ENCODE measurements at regions not wholly inside any gene's neighbourhood (a gene's known extent, or its start where the extent isn't known, plus 50 kb on each side); places are given as distances from the start of the nearest gene placed in this dataset.

GRCh38 chr5:98179791-98180755 lies 593.4 kb upstream of the RGMB start:
- Mint-ChIP-seq H3K4me3 (no peak overlapping the region), H3K36me3 (no peaks in the 10 kb centered on the region), H3K27me3 (ENCODE audit: low read depth in 3 of 3) (peaks cover 0 to 1% (median 0%) of the 10 kb centered on the region in 3 donors), H3K27ac (no peak overlapping the region), H3K9me3 (peaks cover 6 to 16% (median 12%) of the 10 kb centered on the region in 7 donors), H3K4me1 (no peaks in the 10 kb centered on the region)
- Histone ChIP-seq H3K4me3 (replicated peaks in 1 of 3; ENCODE audit: low read depth in 2 of 3, low read length in 3 of 3) (no peak overlapping the region), H3K27me3 (ENCODE audit: control insufficient read depth in 2 of 2, insufficient read depth in 2 of 2, low read length in 2 of 2) (no peaks in the 10 kb centered on the region), H3K4me1 (ENCODE audit: control insufficient read depth in 1 of 2, insufficient read depth in 2 of 2, low read length in 2 of 2) (no peaks in the 10 kb centered on the region), H3K4me2 (replicated peaks; ENCODE audit: extremely low read depth, low read length, poor library complexity, severe bottlenecking) (no peak overlapping the region), H3K9ac (ENCODE audit: insufficient read depth, low read length, poor library complexity, severe bottlenecking) (no peak overlapping the region), H3K79me2 (ENCODE audit: insufficient read depth, low read length) (no peaks in the 10 kb centered on the region), H4K20me1 (ENCODE audit: insufficient read depth, low read length) (no peaks in the 10 kb centered on the region), H2AFZ (ENCODE audit: insufficient read depth, low read depth, low read length, poor library complexity, severe bottlenecking) (no peak overlapping the region), H3K9me3 (replicated peaks in 1 of 2; ENCODE audit: control insufficient read depth in 1 of 2, insufficient read depth in 1 of 2, low read length in 2 of 2) (peaks cover 19% of the 10 kb centered on the region in 2 donors), H3K27ac (ENCODE audit: low read depth in 1 of 2, low read length in 2 of 2) (no peak overlapping the region), H3K36me3 (replicated peaks in 1 of 2; ENCODE audit: control insufficient read depth in 1 of 2, insufficient read depth in 2 of 2, low read length in 2 of 2) (no peaks in the 10 kb centered on the region)
- TF ChIP-seq CTCF (IDR thresholded peaks at IDR 0.05) = no peak
- intact Hi-C loops (cut with micrococcal nuclease) = no loop called here
- no peak for DNase-seq
- WGBS (ENCODE audit: insufficient coverage) = 93% methylated on average over 7 of the region's 8 CpGs

GRCh38 chr5:98186128-98186527 lies 587.3 kb upstream of the RGMB start:
- Histone ChIP-seq H4K20me1 (ENCODE audit: insufficient read depth, low read length) (no peaks in the 10 kb centered on the region), H3K9ac (ENCODE audit: insufficient read depth, low read length, poor library complexity, severe bottlenecking) (no peak overlapping the region), H3K79me2 (ENCODE audit: insufficient read depth, low read length) (no peaks in the 10 kb centered on the region), H2AFZ (ENCODE audit: insufficient read depth, low read depth, low read length, poor library complexity, severe bottlenecking) (no peak overlapping the region), H3K36me3 (replicated peaks in 1 of 2; ENCODE audit: control insufficient read depth in 1 of 2, insufficient read depth in 2 of 2, low read length in 2 of 2) (no peaks in the 10 kb centered on the region), H3K4me1 (ENCODE audit: control insufficient read depth in 1 of 2, insufficient read depth in 2 of 2, low read length in 2 of 2) (no peaks in the 10 kb centered on the region), H3K4me3 (replicated peaks in 1 of 3; ENCODE audit: low read depth in 2 of 3, low read length in 3 of 3) (no peak overlapping the region), H3K27ac (ENCODE audit: low read depth in 1 of 2, low read length in 2 of 2) (no peak overlapping the region), H3K27me3 (ENCODE audit: control insufficient read depth in 2 of 2, insufficient read depth in 2 of 2, low read length in 2 of 2) (no peaks in the 10 kb centered on the region), H3K4me2 (replicated peaks; ENCODE audit: extremely low read depth, low read length, poor library complexity, severe bottlenecking) (no peak overlapping the region), H3K9me3 (replicated peaks in 1 of 2; ENCODE audit: control insufficient read depth in 1 of 2, insufficient read depth in 1 of 2, low read length in 2 of 2) (no peaks in the 10 kb centered on the region)
- H3K36me3 Mint-ChIP-seq = no peaks in the 10 kb centered on the region
- H3K4me3 Mint-ChIP-seq = no peak overlapping the region
- no peak for DNase-seq
- H3K27ac Mint-ChIP-seq = no peak overlapping the region
- no peaks in the 10 kb centered on the region for H3K4me1 Mint-ChIP-seq
- whole genome bisulfite sequencing (ENCODE audit: insufficient coverage) = no CpG with 5 or more reads among the region's 1 CpG
- no peak for TF ChIP-seq CTCF (IDR thresholded peaks at IDR 0.05)
- intact Hi-C loops (cut with micrococcal nuclease) = no loop called here
- H3K27me3 Mint-ChIP-seq (ENCODE audit: low read depth in 3 of 3) = peaks cover 0 to 1% (median 1%) of the 10 kb centered on the region in 3 donors
- peaks cover 0 to 6% (median 3%) of the 10 kb centered on the region in 7 donors for H3K9me3 Mint-ChIP-seq
